ENCODE measurements at regions not wholly inside any gene's neighbourhood (a gene's known extent, or its start where the extent isn't known, plus 50 kb on each side); places are given as distances from the start of the nearest gene placed in this dataset.

DNA sequence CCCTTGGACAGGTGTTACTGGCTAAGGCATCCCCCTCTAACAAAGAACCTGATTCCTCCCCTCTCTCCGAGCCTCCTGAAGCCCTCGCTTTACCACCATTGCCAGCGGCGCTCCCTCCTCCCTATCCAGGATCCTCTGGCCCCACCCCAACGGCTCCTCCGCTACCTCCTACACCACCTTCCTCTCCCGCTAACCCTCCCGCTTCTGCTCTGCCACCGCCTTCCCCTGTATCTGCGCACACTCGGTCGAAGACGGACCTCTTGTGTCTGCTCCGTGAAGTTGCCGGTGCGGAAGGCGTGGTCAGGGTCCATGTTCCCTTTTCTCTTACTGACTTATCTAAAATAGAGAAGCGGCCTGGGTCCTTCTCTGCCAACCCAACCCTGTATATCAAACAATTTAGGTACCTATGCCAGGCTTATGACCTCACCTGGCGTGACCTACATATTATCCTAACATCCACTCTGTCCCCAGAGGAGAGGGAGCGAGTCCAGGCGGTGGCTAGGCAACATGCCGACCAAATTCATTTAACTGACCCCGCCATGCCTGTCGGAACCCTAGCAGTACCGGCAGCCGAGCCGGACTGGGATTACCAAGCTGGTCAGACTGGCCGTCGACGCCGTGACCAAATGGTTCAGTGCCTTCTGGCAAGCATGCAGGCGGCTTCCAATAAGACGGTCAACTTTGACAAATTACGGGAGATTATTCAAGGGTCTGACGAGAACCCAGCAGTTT is 958.9 kb downstream of the RPA4 start:
- 93% methylated on average over 29 of the region's 35 CpGs; no CpG with 5 or more reads in 1 of the 2 experiments for WGBS, 2 experiments (ENCODE audit: extremely low coverage in 2 of 2, insufficient read length in 1 of 2)

More for the DNA sequence above, 958.9 kb downstream of the RPA4 start:
- Histone ChIP-seq H3K9me3 (ENCODE audit: control insufficient read depth, insufficient read depth, low read length) (peaks cover 40% of the 10 kb centered on the region; the same call in 1 of the 2 replicates), H3K4ac (ENCODE audit: low read depth, low read length) (no peak overlapping the region), H4K5ac (ENCODE audit: low read depth, low read length) (no peak overlapping the region), H2BK20ac (ENCODE audit: low read depth, low read length) (no peak overlapping the region), H3K4me1 (ENCODE audit: control insufficient read depth, insufficient read depth, low read length) (no peaks in the 10 kb centered on the region), H4K91ac (ENCODE audit: insufficient read depth, low read depth, low read length) (no peak overlapping the region), H3K4me2 (ENCODE audit: low read depth, low read length) (no peak overlapping the region), H3K9me1 (ENCODE audit: insufficient read depth, low read length) (no peaks in the 10 kb centered on the region), H2BK15ac (ENCODE audit: low read depth, low read length) (no peak overlapping the region), H2BK120ac (ENCODE audit: low read depth, low read length) (no peak overlapping the region), H3K27ac (ENCODE audit: insufficient read depth, low read length) (no peak overlapping the region), H3K56ac (ENCODE audit: extremely low read depth, insufficient read depth, low read length) (no peak overlapping the region), H2AFZ (replicated peaks; ENCODE audit: low read length, poor library complexity) (no peak overlapping the region), H2AK5ac (ENCODE audit: low read depth, low read length) (no peak overlapping the region), H3K18ac (ENCODE audit: low read depth, low read length) (no peak overlapping the region), H3K23ac (ENCODE audit: low read depth, low read length) (no peak overlapping the region), H3K4me3 (ENCODE audit: insufficient read depth, low read depth, low read length) (no peak overlapping the region), H3K14ac (replicated peaks; ENCODE audit: low read depth, low read length) (no peak overlapping the region), H3K9ac (ENCODE audit: low read depth, low read length) (no peak overlapping the region), H4K8ac (ENCODE audit: low read depth in 2 of 2, low read length in 2 of 2) (no peak overlapping the region), H2BK5ac (ENCODE audit: low read depth, low read length, poor library complexity, severe bottlenecking) (no peak overlapping the region), H3K79me1 (ENCODE audit: low read depth in 1 of 2, low read length in 2 of 2) (no peaks in the 10 kb centered on the region), H4K20me1 (ENCODE audit: insufficient read depth, low read length) (no peaks in the 10 kb centered on the region), H3K36me3 (ENCODE audit: control insufficient read depth, insufficient read depth, low read length) (no peaks in the 10 kb centered on the region), H3K27me3 (ENCODE audit: control insufficient read depth, insufficient read depth, low read length) (no peaks in the 10 kb centered on the region; the same call in 1 of the 2 replicates), H2AK9ac (replicated peaks; ENCODE audit: low read depth, low read length, poor library complexity) (no peak overlapping the region)
- ChIA-PET POLR2A (ENCODE audit: unreplicated experiment) (no interaction called here), CTCF (no interaction called here)
- TF ChIP-seq CHD1 (IDR thresholded peaks at IDR 0.05; ENCODE audit: low read depth, low read length) (no peak), RCOR1 (IDR thresholded peaks at IDR 0.05; ENCODE audit: insufficient replicate concordance, low read length) (no peak), RFX5 (IDR thresholded peaks at IDR 0.05; ENCODE audit: low read depth, low read length) (no peak), RAD21 (IDR thresholded peaks at IDR 0.05; ENCODE audit: low read length) (no peak), MXI1 (IDR thresholded peaks at IDR 0.05; ENCODE audit: borderline replicate concordance, low read depth, low read length) (no peak), MAFK (IDR thresholded peaks at IDR 0.05; ENCODE audit: low read depth, low read length) (no peak), FOS (IDR thresholded peaks at IDR 0.05; ENCODE audit: low read depth, low read length) (no peak), POLR2A (IDR thresholded peaks at IDR 0.05; ENCODE audit: low read depth, low read length) (no peak), BHLHE40 (IDR thresholded peaks at IDR 0.05; ENCODE audit: low read depth, low read length) (no peak), SMC3 (IDR thresholded peaks at IDR 0.05; ENCODE audit: low read depth, low read length) (no peak), MAZ (IDR thresholded peaks at IDR 0.05; ENCODE audit: borderline replicate concordance, low read depth, low read length) (no peak), CEBPB (IDR thresholded peaks at IDR 0.05; ENCODE audit: low read depth, low read length) (no peak), NFE2L2 (IDR thresholded peaks at IDR 0.05; ENCODE audit: low read depth, low read length) (no peak)
- TF ChIP-seq, protein P1, sequence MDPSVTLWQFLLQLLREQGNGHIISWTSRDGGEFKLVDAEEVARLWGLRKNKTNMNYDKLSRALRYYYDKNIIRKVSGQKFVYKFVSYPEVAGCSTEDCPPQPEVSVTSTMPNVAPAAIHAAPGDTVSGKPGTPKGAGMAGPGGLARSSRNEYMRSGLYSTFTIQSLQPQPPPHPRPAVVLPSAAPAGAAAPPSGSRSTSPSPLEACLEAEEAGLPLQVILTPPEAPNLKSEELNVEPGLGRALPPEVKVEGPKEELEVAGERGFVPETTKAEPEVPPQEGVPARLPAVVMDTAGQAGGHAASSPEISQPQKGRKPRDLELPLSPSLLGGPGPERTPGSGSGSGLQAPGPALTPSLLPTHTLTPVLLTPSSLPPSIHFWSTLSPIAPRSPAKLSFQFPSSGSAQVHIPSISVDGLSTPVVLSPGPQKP (IDR thresholded peaks at IDR 0.05; ENCODE audit: borderline replicate concordance, low read depth, low read length), result no peak
- TF ChIP-seq, protein P2, sequence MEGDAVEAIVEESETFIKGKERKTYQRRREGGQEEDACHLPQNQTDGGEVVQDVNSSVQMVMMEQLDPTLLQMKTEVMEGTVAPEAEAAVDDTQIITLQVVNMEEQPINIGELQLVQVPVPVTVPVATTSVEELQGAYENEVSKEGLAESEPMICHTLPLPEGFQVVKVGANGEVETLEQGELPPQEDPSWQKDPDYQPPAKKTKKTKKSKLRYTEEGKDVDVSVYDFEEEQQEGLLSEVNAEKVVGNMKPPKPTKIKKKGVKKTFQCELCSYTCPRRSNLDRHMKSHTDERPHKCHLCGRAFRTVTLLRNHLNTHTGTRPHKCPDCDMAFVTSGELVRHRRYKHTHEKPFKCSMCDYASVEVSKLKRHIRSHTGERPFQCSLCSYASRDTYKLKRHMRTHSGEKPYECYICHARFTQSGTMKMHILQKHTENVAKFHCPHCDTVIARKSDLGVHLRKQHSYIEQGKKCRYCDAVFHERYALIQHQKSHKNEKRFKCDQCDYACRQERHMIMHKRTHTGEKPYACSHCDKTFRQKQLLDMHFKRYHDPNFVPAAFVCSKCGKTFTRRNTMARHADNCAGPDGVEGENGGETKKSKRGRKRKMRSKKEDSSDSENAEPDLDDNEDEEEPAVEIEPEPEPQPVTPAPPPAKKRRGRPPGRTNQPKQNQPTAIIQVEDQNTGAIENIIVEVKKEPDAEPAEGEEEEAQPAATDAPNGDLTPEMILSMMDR (conservative IDR thresholded peaks at IDR 0.05; ENCODE audit: low read depth, low read length), result no peak
- TF ChIP-seq, protein P3, sequence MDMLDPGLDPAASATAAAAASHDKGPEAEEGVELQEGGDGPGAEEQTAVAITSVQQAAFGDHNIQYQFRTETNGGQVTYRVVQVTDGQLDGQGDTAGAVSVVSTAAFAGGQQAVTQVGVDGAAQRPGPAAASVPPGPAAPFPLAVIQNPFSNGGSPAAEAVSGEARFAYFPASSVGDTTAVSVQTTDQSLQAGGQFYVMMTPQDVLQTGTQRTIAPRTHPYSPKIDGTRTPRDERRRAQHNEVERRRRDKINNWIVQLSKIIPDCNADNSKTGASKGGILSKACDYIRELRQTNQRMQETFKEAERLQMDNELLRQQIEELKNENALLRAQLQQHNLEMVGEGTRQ (IDR thresholded peaks at IDR 0.05; ENCODE audit: low read depth, low read length), result no peak
- BruUV-seq (replicated peaks), result no TSS peak
- no peak for DNase-seq
- intact Hi-C loops (cut with micrococcal nuclease) (no loop called here), in situ Hi-C loops (cut with MboI; ENCODE audit: low sequenced_read_pairs) (no loop called here), dilution Hi-C loops (cut with HindIII; ENCODE audit: low sequenced_read_pairs, unreplicated experiment) (no loop called here)
- no peak for ATAC-seq (ENCODE audit: low read depth)
